HG02763 (cell line): ENCODE measurements at regions not wholly inside any gene's neighbourhood (a gene's known extent, or its start where the extent isn't known, plus 50 kb on each side); places are given as distances from the start of the nearest gene placed in this dataset.
"Not testable (repeated sequence)": the region's sequence is repeated elsewhere in the genome, so short reads cannot be mapped to it uniquely, and the experiment has no call there.

Experiments
- ATAC-seq: cut with Tn5 transposase; IDR thresholded peaks from one replicate; pipeline ENCODE4 v1.9.1; 2021; ENCODE audit warnings: mild to moderate bottlenecking, moderate library complexity; ENCODE audit not compliant: unreplicated experiment

GRCh38 chr14:39628087-39628486 is 195.9 kb upstream of the FBXO33 start:
- no peak for ATAC-seq

- ATAC-seq: no peak
These were observed 194.7 kb upstream of the FBXO33 start for GRCh38 chr14:39626589-39627576.

- no peak for ATAC-seq
These were observed 189.4 kb upstream of the FBXO33 start for GRCh38 chr14:39621678-39622077.

GRCh38 chr14:39621223-39621622 is 189.0 kb upstream of the FBXO33 start:
- ATAC-seq: no peak

GRCh38 chr14:39617537-39617936 is 185.3 kb upstream of the FBXO33 start:
- no peak for ATAC-seq

GRCh38 chr14:39615352-39615751 is 183.1 kb upstream of the FBXO33 start:
- ATAC-seq: no peak

GRCh38 chr14:39614297-39614923 is 182.2 kb upstream of the FBXO33 start:
- no peak for ATAC-seq

GRCh38 chr14:39609119-39609518 is 176.9 kb upstream of the FBXO33 start:
- no peak for ATAC-seq

- ATAC-seq: no peak
These were observed 175.7 kb upstream of the FBXO33 start for GRCh38 chr14:39607978-39608377.

GRCh38 chr14:39603942-39604341 is 171.7 kb upstream of the FBXO33 start:
- ATAC-seq: no peak

GRCh38 chr14:39593377-39593776 is 161.1 kb upstream of the FBXO33 start:
- no peak for ATAC-seq

GRCh38 chr14:39592116-39592789 is 160.0 kb upstream of the FBXO33 start:
- no peak for ATAC-seq

GRCh38 chr14:39589882-39590281 is 157.6 kb upstream of the FBXO33 start:
- ATAC-seq: not testable (repeated sequence)

- ATAC-seq: no peak
These were observed 149.9 kb upstream of the FBXO33 start for GRCh38 chr14:39582028-39582654.

GRCh38 chr14:39581474-39581873 is 149.2 kb upstream of the FBXO33 start:
- ATAC-seq: no peak

- no peak for ATAC-seq
These were observed 148.5 kb upstream of the FBXO33 start for GRCh38 chr14:39580696-39581095.

- no peak for ATAC-seq
These were observed 144.5 kb upstream of the FBXO33 start for GRCh38 chr14:39576736-39577135.

- no peak for ATAC-seq
These were observed 144.0 kb upstream of the FBXO33 start for GRCh38 chr14:39576258-39576657.

GRCh38 chr14:39568809-39569538 is 136.7 kb upstream of the FBXO33 start:
- ATAC-seq: no peak

GRCh38 chr14:39566795-39567194 is 134.6 kb upstream of the FBXO33 start:
- no peak for ATAC-seq
